Skeletal muscle tissue (tissue), 3 donors: ENCODE measurements at regions not wholly inside any gene's neighbourhood (a gene's known extent, or its start where the extent isn't known, plus 50 kb on each side); places are given as distances from the start of the nearest gene placed in this dataset.

Experiments
- H3K27ac ChIP-seq: one replicate; pipeline ENCODE4 v1.7.0; 2013; ENCODE audit warnings: mild to moderate bottlenecking, low read depth, low read length, inconsistent platforms
- H3K27me3 ChIP-seq, 3 donors: one replicate each; pipeline ENCODE4 v1.7.0; 2013; ENCODE audit warnings: low read length in 3 of 3; ENCODE audit not compliant: control insufficient read depth in 3 of 3, insufficient read depth in 3 of 3
- H3K36me3 ChIP-seq, 3 donors: one replicate each; pipeline ENCODE4 v1.7.0; 2013; ENCODE audit warnings: low read length in 3 of 3; ENCODE audit not compliant: control insufficient read depth in 3 of 3, insufficient read depth in 3 of 3
- H3K4me1 ChIP-seq, 3 donors: one replicate each; pipeline ENCODE4 v1.7.0; 2013; ENCODE audit warnings: low read length in 3 of 3, mild to moderate bottlenecking in 3 of 3; ENCODE audit not compliant: control insufficient read depth in 3 of 3, insufficient read depth in 3 of 3
- H3K4me3 ChIP-seq, 3 donors: one replicate each; pipeline ENCODE4 v1.7.0; 2013; ENCODE audit warnings: low read length in 3 of 3
- H3K9ac ChIP-seq, 3 donors: one replicate each; pipeline ENCODE4 v1.7.0; 2013; ENCODE audit warnings: low read length in 3 of 3, mild to moderate bottlenecking in 3 of 3, moderate library complexity in 2 of 3, low read depth in 1 of 3
- H3K9me3 ChIP-seq, 3 donors: one replicate each; pipeline ENCODE4 v1.7.0; 2013; ENCODE audit warnings: low read length in 3 of 3; ENCODE audit not compliant: control insufficient read depth in 3 of 3
- donor health status: Osteomylitis.

- H3K4me3 ChIP-seq, result no peak overlapping the region
- H3K9me3 ChIP-seq, result no peaks in the 10 kb centered on the region
- H3K4me1 ChIP-seq, result peaks cover 0 to 4% (median 2%) of the 10 kb centered on the region in 3 donors
- no peak overlapping the region for H3K27ac ChIP-seq
- H3K36me3 ChIP-seq, result no peaks in the 10 kb centered on the region
- H3K27me3 ChIP-seq, result no peaks in the 10 kb centered on the region
- no peak overlapping the region for H3K9ac ChIP-seq
These were observed 269.5 kb upstream of the CITED2 start for GRCh38 chr6:139643986-139644385.

- H3K4me3 ChIP-seq, result no peak overlapping the region
- no peak overlapping the region for H3K9ac ChIP-seq
These were observed 267.9 kb upstream of the CITED2 start for GRCh38 chr6:139642346-139642745.

GRCh38 chr6:139641376-139641775 is 266.9 kb upstream of the CITED2 start:
- Histone ChIP-seq H3K27ac (no peak overlapping the region), H3K27me3 (no peaks in the 10 kb centered on the region), H3K9me3 (no peaks in the 10 kb centered on the region), H3K36me3 (no peaks in the 10 kb centered on the region), H3K4me1 (peaks cover 0 to 4% (median 2%) of the 10 kb centered on the region in 3 donors), H3K9ac (no peak overlapping the region), H3K4me3 (no peak overlapping the region)

More at GRCh38 chr6:139642346-139642745, 267.9 kb upstream of the CITED2 start:
- Histone ChIP-seq H3K27ac (no peak overlapping the region), H3K27me3 (no peaks in the 10 kb centered on the region), H3K9me3 (no peaks in the 10 kb centered on the region), H3K36me3 (no peaks in the 10 kb centered on the region), H3K4me1 (peaks cover 0 to 4% (median 2%) of the 10 kb centered on the region in 3 donors)

- Histone ChIP-seq H3K27me3 (no peaks in the 10 kb centered on the region), H3K4me1 (peaks cover 0 to 4% (median 2%) of the 10 kb centered on the region in 3 donors), H3K9me3 (no peaks in the 10 kb centered on the region), H3K4me3 (no peak overlapping the region), H3K36me3 (no peaks in the 10 kb centered on the region), H3K27ac (no peak overlapping the region), H3K9ac (no peak overlapping the region)
These were observed 266.5 kb upstream of the CITED2 start for GRCh38 chr6:139640921-139641320.

- Histone ChIP-seq H3K9me3 (no peaks in the 10 kb centered on the region), H3K4me3 (no peak overlapping the region)
These were observed 266.0 kb upstream of the CITED2 start for GRCh38 chr6:139640448-139640847.

GRCh38 chr6:139639507-139639906 is 265.1 kb upstream of the CITED2 start:
- no peak overlapping the region for H3K4me3 ChIP-seq
- H3K27ac ChIP-seq, result no peak overlapping the region
- H3K36me3 ChIP-seq, result no peaks in the 10 kb centered on the region
- no peaks in the 10 kb centered on the region for H3K4me1 ChIP-seq
- no peak overlapping the region for H3K9ac ChIP-seq
- no peaks in the 10 kb centered on the region for H3K27me3 ChIP-seq
- H3K9me3 ChIP-seq, result no peaks in the 10 kb centered on the region

More at GRCh38 chr6:139640448-139640847, 266.0 kb upstream of the CITED2 start:
- H3K9ac ChIP-seq, result no peak overlapping the region
- no peaks in the 10 kb centered on the region for H3K27me3 ChIP-seq
- H3K36me3 ChIP-seq, result no peaks in the 10 kb centered on the region
- no peak overlapping the region for H3K27ac ChIP-seq
- H3K4me1 ChIP-seq, result peaks cover 0 to 4% (median 2%) of the 10 kb centered on the region in 3 donors

GRCh38 chr6:139638179-139638941 is 263.9 kb upstream of the CITED2 start:
- no peaks in the 10 kb centered on the region for H3K36me3 ChIP-seq
- H3K4me1 ChIP-seq, result no peaks in the 10 kb centered on the region
- no peaks in the 10 kb centered on the region for H3K9me3 ChIP-seq
- no peak overlapping the region for H3K9ac ChIP-seq
- no peak overlapping the region for H3K4me3 ChIP-seq
- H3K27ac ChIP-seq, result no peak overlapping the region
- no peaks in the 10 kb centered on the region for H3K27me3 ChIP-seq

GRCh38 chr6:139637766-139638165 is 263.3 kb upstream of the CITED2 start:
- no peaks in the 10 kb centered on the region for H3K9me3 ChIP-seq
- no peaks in the 10 kb centered on the region for H3K27me3 ChIP-seq
- H3K9ac ChIP-seq, result no peak overlapping the region
- H3K4me1 ChIP-seq, result no peaks in the 10 kb centered on the region
- H3K27ac ChIP-seq, result no peak overlapping the region
- H3K4me3 ChIP-seq, result no peak overlapping the region
- H3K36me3 ChIP-seq, result no peaks in the 10 kb centered on the region

GRCh38 chr6:139636391-139636790 is 261.9 kb upstream of the CITED2 start:
- no peaks in the 10 kb centered on the region for H3K4me1 ChIP-seq
- H3K4me3 ChIP-seq, result no peak overlapping the region
- no peak overlapping the region for H3K9ac ChIP-seq
- H3K27me3 ChIP-seq, result no peaks in the 10 kb centered on the region
- no peaks in the 10 kb centered on the region for H3K9me3 ChIP-seq
- no peaks in the 10 kb centered on the region for H3K36me3 ChIP-seq
- H3K27ac ChIP-seq, result no peak overlapping the region

GRCh38 chr6:139635401-139636130 is 261.1 kb upstream of the CITED2 start:
- H3K4me3 ChIP-seq, result no peak overlapping the region
- H3K9ac ChIP-seq, result no peak overlapping the region

More at GRCh38 chr6:139635401-139636130, 261.1 kb upstream of the CITED2 start:
- Histone ChIP-seq H3K27ac (no peak overlapping the region), H3K27me3 (no peaks in the 10 kb centered on the region), H3K4me1 (no peaks in the 10 kb centered on the region), H3K9me3 (peaks cover 0 to 2% (median 0%) of the 10 kb centered on the region in 3 donors), H3K36me3 (no peaks in the 10 kb centered on the region)
